AG10803 (cell line): ENCODE measurements at regions not wholly inside any gene's neighbourhood (a gene's known extent, or its start where the extent isn't known, plus 50 kb on each side); places are given as distances from the start of the nearest gene placed in this dataset.

Experiments used
- DNase-seq: peaks from one replicate; pipeline ENCODE4 v3.0.0; 2010; ENCODE audit warnings: low read depth
- H3K4me3 ChIP-seq: 2 replicates; pipeline ENCODE4 v1.5.1; 2011; ENCODE audit warnings: mild to moderate bottlenecking, low read length, control low read depth
- CTCF ChIP-seq: conservative IDR thresholded peaks from 2 replicates; pipeline ENCODE4 v1.5.1; 2011; ENCODE audit warnings: mild to moderate bottlenecking, low read length, control low read depth, inconsistent platforms

DNA sequence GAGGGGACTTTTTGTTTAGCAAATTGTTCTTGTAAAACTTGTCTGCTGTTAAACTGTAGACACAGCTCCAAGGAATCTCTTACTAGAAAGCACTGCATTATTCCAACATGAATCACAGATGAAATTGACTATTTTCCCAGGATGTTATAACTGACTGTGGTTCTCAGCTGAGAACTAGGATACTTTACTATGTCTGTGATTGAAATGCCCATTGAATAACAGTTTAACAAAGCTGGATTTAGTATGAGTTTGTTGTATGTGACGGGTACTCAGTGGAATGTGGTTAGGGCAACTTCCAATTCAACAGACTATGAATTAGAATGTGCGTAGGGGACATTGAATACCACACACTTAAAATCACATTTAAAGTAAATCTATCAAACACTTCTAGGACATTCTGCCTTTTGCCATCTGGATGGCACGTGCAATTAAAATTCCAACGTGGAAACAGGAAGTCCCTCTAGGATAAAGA lies 193.4 kb upstream of the PREP start:
- peak; percentile 99 for DNase-seq
- TF ChIP-seq CTCF: no peak
- no peak overlapping the region for H3K4me3 ChIP-seq

- DNase-seq: no peak
- no peak for TF ChIP-seq CTCF
- no peak overlapping the region for H3K4me3 ChIP-seq
These were observed 192.9 kb upstream of the PREP start for GRCh38 chr6:105595829-105596228.

GRCh38 chr6:105594821-105595220 lies 191.9 kb upstream of the PREP start:
- no peak for TF ChIP-seq CTCF
- H3K4me3 ChIP-seq: no peak overlapping the region
- peak; percentile 27 for DNase-seq

DNA sequence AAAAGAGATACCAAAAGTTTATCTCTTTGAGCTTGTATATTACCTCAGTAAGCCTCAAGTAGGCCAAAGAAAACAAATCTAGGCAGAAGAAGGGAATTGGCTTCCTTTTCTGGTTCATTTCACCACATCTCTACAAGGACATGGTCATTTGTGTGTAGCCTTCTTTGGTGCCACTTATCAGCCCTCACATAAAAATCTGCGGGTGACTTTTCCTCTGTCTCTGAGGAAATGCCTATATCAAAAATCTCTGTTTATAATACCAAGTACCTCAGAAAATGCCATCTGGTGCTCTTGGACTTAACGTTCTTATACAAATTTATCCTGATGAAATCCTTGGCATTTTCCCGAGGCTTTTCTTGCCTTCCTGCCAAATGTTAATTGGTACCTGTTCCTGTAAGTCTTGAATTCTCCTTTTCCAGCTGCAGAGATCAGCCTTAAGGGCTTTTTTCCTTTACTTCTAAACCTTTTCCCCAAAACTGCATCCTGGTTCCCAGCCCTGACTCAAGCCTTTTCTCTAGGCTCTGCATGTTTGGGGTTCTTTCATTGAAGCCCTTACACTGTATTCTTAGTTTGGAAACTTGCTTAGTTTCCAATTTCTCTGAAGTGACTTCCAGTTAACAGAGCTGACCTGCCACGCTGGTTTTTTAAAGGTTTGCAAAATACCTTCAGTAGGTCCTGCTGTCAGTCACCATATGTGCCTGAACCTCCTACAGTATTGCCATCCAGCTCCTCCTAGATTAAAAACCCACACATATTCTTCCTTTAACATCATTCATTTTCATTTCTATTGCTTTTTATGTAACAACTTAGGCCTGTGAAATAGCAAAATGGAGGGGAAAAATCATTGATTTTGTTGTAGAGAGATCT lies 191.2 kb upstream of the PREP start:
- no peak for TF ChIP-seq CTCF
- DNase-seq: peak; percentile 72
- no peak overlapping the region for H3K4me3 ChIP-seq

DNA sequence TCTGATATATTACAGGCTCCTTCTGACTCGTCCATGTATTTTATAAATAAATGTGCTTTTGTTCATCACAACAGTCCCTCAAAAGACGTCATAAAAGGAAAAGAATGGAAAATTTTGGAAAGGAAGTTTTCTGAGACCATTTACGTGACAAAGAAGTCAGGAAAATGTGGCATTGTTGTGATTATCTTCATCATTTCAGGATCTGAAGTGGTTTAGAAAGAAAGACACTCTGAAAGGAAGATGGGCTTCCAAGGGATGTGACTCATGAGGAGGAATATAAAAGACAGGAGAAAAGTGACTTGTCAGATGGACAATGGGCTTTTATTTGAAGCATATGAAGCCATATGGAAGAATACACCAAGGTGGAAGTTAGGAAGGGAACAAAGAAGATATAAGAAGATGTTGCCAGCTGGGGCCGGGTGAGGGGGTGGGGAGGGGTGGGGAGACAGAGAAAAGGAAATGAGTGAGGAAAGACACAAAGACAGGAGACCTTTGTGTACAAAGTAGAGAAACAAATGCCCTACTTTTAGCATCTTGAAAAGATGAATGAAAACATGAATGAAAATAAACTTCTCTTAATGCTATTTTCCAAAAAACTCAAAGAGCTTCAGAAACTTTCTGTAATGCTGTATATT lies 190.3 kb upstream of the PREP start:
- DNase-seq: peak; percentile 51
- no peak overlapping the region for H3K4me3 ChIP-seq
- TF ChIP-seq CTCF: no peak

GRCh38 chr6:105592329-105592728 lies 189.4 kb upstream of the PREP start:
- H3K4me3 ChIP-seq: no peak overlapping the region
- DNase-seq: peak; percentile 86
- TF ChIP-seq CTCF: no peak

GRCh38 chr6:105591053-105591452 lies 188.2 kb upstream of the PREP start:
- TF ChIP-seq CTCF: no peak
- H3K4me3 ChIP-seq: no peak overlapping the region
- DNase-seq: peak; percentile 45
